Stimulated activated CD8-positive, alpha-beta memory T cell treated with anti-CD3 and anti-CD28 coated beads, Interleukin-4, amount 100 ng/mL, for 4 hours (primary cell): ENCODE measurements at regions not wholly inside any gene's neighbourhood (a gene's known extent, or its start where the extent isn't known, plus 50 kb on each side); places are given as distances from the start of the nearest gene placed in this dataset.

Source experiments
- DNase-seq, 2 donors: peaks; one replicate each; pipeline ENCODE4 v3.0.0-alpha.2; 2020; ENCODE audit warnings: low read depth in 2 of 2, low spot score in 1 of 2

- no peak for DNase-seq
These were observed 1464.3 kb downstream of the UQCRFS1 start for GRCh38 chr19:27748551-27749152.

- DNase-seq: no peak
These were observed 1466.1 kb downstream of the UQCRFS1 start for GRCh38 chr19:27746691-27747380.

- DNase-seq: no peak
These were observed 1466.9 kb downstream of the UQCRFS1 start for GRCh38 chr19:27745978-27746542.

- no peak for DNase-seq
These were observed 1467.8 kb downstream of the UQCRFS1 start for GRCh38 chr19:27744926-27745768.

GRCh38 chr19:27742041-27742440 lies 1470.9 kb downstream of the UQCRFS1 start:
- no peak for DNase-seq

GRCh38 chr19:27741236-27741635 lies 1471.7 kb downstream of the UQCRFS1 start:
- DNase-seq: no peak

GRCh38 chr19:27740396-27740795 lies 1472.6 kb downstream of the UQCRFS1 start:
- no peak for DNase-seq

GRCh38 chr19:27738569-27739193 lies 1474.3 kb downstream of the UQCRFS1 start:
- no peak for DNase-seq

- no peak for DNase-seq
These were observed 1476.7 kb downstream of the UQCRFS1 start for GRCh38 chr19:27736225-27736624.

GRCh38 chr19:27735314-27735713 lies 1477.6 kb downstream of the UQCRFS1 start:
- DNase-seq: no peak

- DNase-seq: no peak
These were observed 1478.3 kb downstream of the UQCRFS1 start for GRCh38 chr19:27734496-27735220.

GRCh38 chr19:27733551-27734266 lies 1479.2 kb downstream of the UQCRFS1 start:
- no peak for DNase-seq

- no peak for DNase-seq
These were observed 1483.6 kb downstream of the UQCRFS1 start for GRCh38 chr19:27729332-27729731.

GRCh38 chr19:27722625-27723024 lies 1490.3 kb downstream of the UQCRFS1 start:
- DNase-seq: no peak

GRCh38 chr19:27720155-27720554 lies 1492.8 kb downstream of the UQCRFS1 start:
- no peak for DNase-seq

GRCh38 chr19:27719034-27719433 lies 1493.9 kb downstream of the UQCRFS1 start:
- DNase-seq: no peak

GRCh38 chr19:27718234-27718633 lies 1494.7 kb downstream of the UQCRFS1 start:
- no peak for DNase-seq

- no peak for DNase-seq
These were observed 1495.1 kb downstream of the UQCRFS1 start for GRCh38 chr19:27717825-27718224.

- DNase-seq: no peak
These were observed 1496.0 kb downstream of the UQCRFS1 start for GRCh38 chr19:27716922-27717321.

- no peak for DNase-seq
These were observed 1498.1 kb downstream of the UQCRFS1 start for GRCh38 chr19:27714857-27715256.
